ENCODE measurements at regions not wholly inside any gene's neighbourhood (a gene's known extent, or its start where the extent isn't known, plus 50 kb on each side); places are given as distances from the start of the nearest gene placed in this dataset.
A peak's percentile ranks its signal among the peaks of the same experiment; 100 is the strongest.

- intact Hi-C loops (cut with DNase I) = no loop called here
- no peaks in the 10 kb centered on the region for H3K4me1 ChIP-seq
- ATAC-seq (no peak), DNase-seq (no peak)
- no peak overlapping the region for H3K4me3 ChIP-seq
- WGBS (ENCODE audit: insufficient coverage, low coverage, low lambda C conversion rate, missing lambda C conversion rate) = 78% methylated on average over 1 of the region's 6 CpGs
- TF ChIP-seq CTCF (IDR thresholded peaks at IDR 0.05) (no peak), POLR2A (IDR thresholded peaks at IDR 0.05) (no peak)
- no peaks in the 10 kb centered on the region for H3K9me3 ChIP-seq
- H3K27ac ChIP-seq = no peak overlapping the region
- no peaks in the 10 kb centered on the region for H3K36me3 ChIP-seq
- no peaks in the 10 kb centered on the region for H3K27me3 ChIP-seq
These were observed 133.3 kb upstream of the SERTAD2 start for GRCh38 chr2:64787019-64787365.

GRCh38 chr2:64787698-64788097, 134.0 kb upstream of the SERTAD2 start:
- DNase-seq (no peak), ATAC-seq (peak; percentile 61 to 91 (median 70))
- H3K27ac ChIP-seq = no peak overlapping the region
- no peak overlapping the region for H3K4me3 ChIP-seq
- H3K27me3 ChIP-seq = no peaks in the 10 kb centered on the region
- no peaks in the 10 kb centered on the region for H3K36me3 ChIP-seq
- H3K4me1 ChIP-seq = no peaks in the 10 kb centered on the region
- WGBS (ENCODE audit: insufficient coverage, low coverage, low lambda C conversion rate, missing lambda C conversion rate) = 33% methylated on average over 3 of the region's 5 CpGs
- intact Hi-C loops (cut with DNase I) = no loop called here
- no peaks in the 10 kb centered on the region for H3K9me3 ChIP-seq
- TF ChIP-seq POLR2A (IDR thresholded peaks at IDR 0.05) = no peak
- no peak for TF ChIP-seq CTCF (IDR thresholded peaks at IDR 0.05)

- no peaks in the 10 kb centered on the region for H3K9me3 ChIP-seq
- no peak overlapping the region for H3K27ac ChIP-seq
- DNase-seq (no peak), ATAC-seq (no peak)
- no peaks in the 10 kb centered on the region for H3K4me1 ChIP-seq
- intact Hi-C loops (cut with DNase I) = no loop called here
- TF ChIP-seq CTCF (IDR thresholded peaks at IDR 0.05) = no peak
- no peak overlapping the region for H3K4me3 ChIP-seq
- H3K27me3 ChIP-seq = no peaks in the 10 kb centered on the region
- H3K36me3 ChIP-seq = no peaks in the 10 kb centered on the region
- 88% methylated on average over 9 of the region's 9 CpGs for WGBS (ENCODE audit: insufficient coverage, low coverage, low lambda C conversion rate, missing lambda C conversion rate)
These were observed 136.0 kb upstream of the SERTAD2 start for GRCh38 chr2:64789466-64790320.

- TF ChIP-seq CTCF (IDR thresholded peaks at IDR 0.05) (peak in 2 of 4 donors; percentile 10 to 23), POLR2A (IDR thresholded peaks at IDR 0.05) (no peak)
- 71% methylated on average over 1 of the region's 1 CpG for WGBS (ENCODE audit: insufficient coverage, low coverage, low lambda C conversion rate, missing lambda C conversion rate)
- Histone ChIP-seq H3K9me3 (no peaks in the 10 kb centered on the region), H3K4me3 (no peak overlapping the region), H3K36me3 (no peaks in the 10 kb centered on the region), H3K27ac (no peak overlapping the region), H3K4me1 (no peaks in the 10 kb centered on the region), H3K27me3 (no peaks in the 10 kb centered on the region)
- DNase-seq (no peak), ATAC-seq (peak in 3 of 4 donors; percentile 30 to 58 (median 58))
- intact Hi-C loops (cut with DNase I) = no loop called here
These were observed 138.6 kb upstream of the SERTAD2 start for GRCh38 chr2:64792300-64792699.

Measured in right lobe of liver (tissue), 6 donors.